IMR-90 (cell line): ENCODE measurements at regions not wholly inside any gene's neighbourhood (a gene's known extent, or its start where the extent isn't known, plus 50 kb on each side); places are given as distances from the start of the nearest gene placed in this dataset.
A peak's percentile ranks its signal among the peaks of the same experiment; 100 is the strongest.

Source experiments
- ATAC-seq: fragments of 200-7000 bp; cut with Tn5 transposase; 2 replicates; pipeline ENCODE4 v1.9.1; 2020; ENCODE audit warnings: low read depth, mild to moderate bottlenecking, moderate library complexity
- BruUV-seq: library from RNA; stranded (reverse); fragments of 400-500 nt; replicated peaks from 2 replicates; lab custom pipeline; 2021; lab: Mats Ljungman, UMichigan
- CTCF ChIA-PET: fragments of 300-600 bp; formaldehyde crosslinking; extraction: SDS; loops from one replicate; lab custom pipeline; 2021; ENCODE audit warnings: antibody characterized with exemption; lab: Yijun Ruan, JAX
- POLR2A ChIA-PET: fragments of 300-600 bp; sonication (Branson Sonifier 250); formaldehyde crosslinking; loops from one replicate; lab custom pipeline; 2022; ENCODE audit warnings: antibody characterized with exemption; ENCODE audit not compliant: unreplicated experiment; lab: Charles Lee
- DNase-seq: peaks from one replicate; pipeline ENCODE4 v3.0.0; 2013
- H2AFZ ChIP-seq: replicated peaks from 2 replicates; pipeline ENCODE3; 2013; ENCODE audit warnings: low read length, mild to moderate bottlenecking; ENCODE audit not compliant: poor library complexity
- H2AK5ac ChIP-seq: 2 replicates; pipeline ENCODE4 v1.6.1; 2013; ENCODE audit warnings: low read depth, low read length, inconsistent platforms
- H2AK9ac ChIP-seq: replicated peaks from 2 replicates; pipeline ENCODE3; 2013; ENCODE audit warnings: mild to moderate bottlenecking, low read depth, low read length, moderate library complexity; ENCODE audit not compliant: poor library complexity
- H2BK120ac ChIP-seq: 2 replicates; pipeline ENCODE4 v1.6.1; 2013; ENCODE audit warnings: low read depth, low read length, inconsistent platforms
- H2BK15ac ChIP-seq: 3 replicates; pipeline ENCODE4 v1.6.1; 2013; ENCODE audit warnings: low read depth, low read length, inconsistent platforms
- H2BK20ac ChIP-seq: 2 replicates; pipeline ENCODE4 v1.6.1; 2013; ENCODE audit warnings: low read depth, mild to moderate bottlenecking, inconsistent platforms, low read length, moderate library complexity
- H2BK5ac ChIP-seq: 2 replicates; pipeline ENCODE4 v1.6.1; 2013; ENCODE audit warnings: mild to moderate bottlenecking, low read depth, low read length, inconsistent platforms; ENCODE audit not compliant: poor library complexity, severe bottlenecking
- H3K14ac ChIP-seq: replicated peaks from 2 replicates; pipeline ENCODE4 v1.6.1; 2013; ENCODE audit warnings: low read depth, low read length, inconsistent platforms
- H3K18ac ChIP-seq: 2 replicates; pipeline ENCODE4 v1.6.1; 2013; ENCODE audit warnings: low read depth, low read length, control low read depth
- H3K23ac ChIP-seq: 2 replicates; pipeline ENCODE4 v1.6.1; 2013; ENCODE audit warnings: low read depth, low read length, inconsistent platforms
- H3K27ac ChIP-seq: 2 replicates; pipeline ENCODE4 v1.5.1; 2013; ENCODE audit warnings: mild to moderate bottlenecking, control low read depth, low read length; ENCODE audit not compliant: insufficient read depth
- H3K27me3 ChIP-seq: 2 replicates; pipeline ENCODE4 v1.6.1; 2013; ENCODE audit warnings: low read length; ENCODE audit not compliant: control insufficient read depth, insufficient read depth
- H3K36me3 ChIP-seq: 2 replicates; pipeline ENCODE4 v1.6.1; 2013; ENCODE audit warnings: low read length, mixed read lengths; ENCODE audit not compliant: control insufficient read depth, insufficient read depth
- H3K4ac ChIP-seq: 2 replicates; pipeline ENCODE4 v1.6.1; 2013; ENCODE audit warnings: low read depth, low read length, inconsistent platforms
- H3K4me1 ChIP-seq: 2 replicates; pipeline ENCODE4 v1.6.1; 2013; ENCODE audit warnings: low read length, mixed read lengths; ENCODE audit not compliant: control insufficient read depth, insufficient read depth
- H3K4me2 ChIP-seq: 2 replicates; pipeline ENCODE4 v1.6.1; 2013; ENCODE audit warnings: low read depth, mild to moderate bottlenecking, control low read depth, low read length, moderate library complexity
- H3K4me3 ChIP-seq: 2 replicates; pipeline ENCODE4 v1.5.1; 2013; ENCODE audit warnings: low read depth, mild to moderate bottlenecking, control low read depth, low read length, moderate library complexity; ENCODE audit not compliant: insufficient read depth
- H3K56ac ChIP-seq: 2 replicates; pipeline ENCODE4 v1.6.1; 2013; ENCODE audit warnings: low read length, inconsistent platforms; ENCODE audit not compliant: insufficient read depth; ENCODE audit errors: extremely low read depth
- H3K79me1 ChIP-seq, 2 experiments: 2 replicates each; pipeline ENCODE4 v1.6.1; 2013; ENCODE audit warnings: low read length in 2 of 2, inconsistent platforms in 1 of 2, low read depth in 1 of 2
- H3K9ac ChIP-seq: 2 replicates; pipeline ENCODE4 v1.6.1; 2013; ENCODE audit warnings: low read depth, low read length, control low read depth
- H3K9me1 ChIP-seq: 2 replicates; pipeline ENCODE4 v1.6.1; 2013; ENCODE audit warnings: low read length, inconsistent platforms; ENCODE audit not compliant: insufficient read depth
- H3K9me3 ChIP-seq: 2 replicates; pipeline ENCODE4 v1.6.1; 2013; ENCODE audit warnings: low read length; ENCODE audit not compliant: control insufficient read depth, insufficient read depth
- H4K20me1 ChIP-seq: 2 replicates; pipeline ENCODE4 v1.6.1; 2013; ENCODE audit warnings: low read length, inconsistent platforms; ENCODE audit not compliant: insufficient read depth
- H4K5ac ChIP-seq: 2 replicates; pipeline ENCODE4 v1.6.1; 2013; ENCODE audit warnings: mild to moderate bottlenecking, low read depth, low read length, control low read depth
- H4K8ac ChIP-seq, 2 experiments: 2 replicates each; pipeline ENCODE4 v1.6.1; 2013; ENCODE audit warnings: low read depth in 2 of 2, low read length in 2 of 2, control low read depth in 1 of 2, inconsistent platforms in 1 of 2
- H4K91ac ChIP-seq: 2 replicates; pipeline ENCODE4 v1.6.1; 2013; ENCODE audit warnings: low read depth, low read length, inconsistent platforms; ENCODE audit not compliant: insufficient read depth
- BHLHE40 ChIP-seq: fragments of 150-350 bp; IDR thresholded peaks from 2 replicates; pipeline ENCODE4 v1.6.1; 2016; ENCODE audit warnings: mild to moderate bottlenecking, low read depth, low read length
- CEBPB ChIP-seq: IDR thresholded peaks from 2 replicates; pipeline ENCODE4 v1.6.1; 2012; ENCODE audit warnings: low read depth, low read length, improper control_type of control experiment
- CHD1 ChIP-seq: IDR thresholded peaks from 2 replicates; pipeline ENCODE4 v1.6.1; 2012; ENCODE audit warnings: low read depth, low read length, improper control_type of control experiment
- CTCF ChIP-seq: conservative IDR thresholded peaks from 2 replicates; pipeline ENCODE4 v1.5.1; 2012; ENCODE audit warnings: mild to moderate bottlenecking, low read depth, low read length, improper control_type of control experiment
- FOS ChIP-seq: fragments of 150-350 bp; IDR thresholded peaks from 2 replicates; pipeline ENCODE4 v1.6.1; 2016; ENCODE audit warnings: low read depth, low read length
- MAFK ChIP-seq: IDR thresholded peaks from 2 replicates; pipeline ENCODE4 v1.6.1; 2012; ENCODE audit warnings: low read depth, low read length, improper control_type of control experiment
- MAZ ChIP-seq: IDR thresholded peaks from 2 replicates; pipeline ENCODE4 v1.6.1; 2012; ENCODE audit warnings: low read depth, mild to moderate bottlenecking, low read length, improper control_type of control experiment, moderate library complexity, borderline replicate concordance
- MXI1 ChIP-seq: IDR thresholded peaks from 2 replicates; pipeline ENCODE4 v1.6.1; 2012; ENCODE audit warnings: low read depth, mild to moderate bottlenecking, low read length, moderate library complexity, borderline replicate concordance
- RAD21 ChIP-seq: IDR thresholded peaks from 2 replicates; pipeline ENCODE4 v1.6.1; 2012; ENCODE audit warnings: low read length, improper control_type of control experiment
- RCOR1 ChIP-seq: IDR thresholded peaks from 2 replicates; pipeline ENCODE4 v1.6.1; 2012; ENCODE audit warnings: mild to moderate bottlenecking, low read length, improper control_type of control experiment; ENCODE audit not compliant: insufficient replicate concordance
- SMC3 ChIP-seq: fragments of 150-350 bp; IDR thresholded peaks from 2 replicates; pipeline ENCODE4 v1.6.1; 2016; ENCODE audit warnings: low read depth, mild to moderate bottlenecking, antibody characterized with exemption, low read length, moderate library complexity
- USF2 ChIP-seq: fragments of 150-350 bp; IDR thresholded peaks from 2 replicates; pipeline ENCODE4 v1.6.1; 2017; ENCODE audit warnings: mild to moderate bottlenecking, antibody characterized with exemption, low read length, low read depth
- WGBS, 2 experiments: methylation state at CpG; one replicate each; pipeline versions ENCODE4 v1.1.5 to v1.1.7; 2013; ENCODE audit warnings: missing lambda C conversion rate in 2 of 2; ENCODE audit not compliant: insufficient read length in 1 of 2; ENCODE audit errors: extremely low coverage in 2 of 2; 5-methylcytosine and 5-hydroxymethylcytosine counted together
- dilution Hi-C: fragments of 300-500 bp; cut with HindIII; formaldehyde crosslinking; loops from one replicate; pipeline ENCODE4 v1.14.3; 2018; ENCODE audit warnings: low sequenced_read_pairs; ENCODE audit not compliant: unreplicated experiment
- in situ Hi-C: fragments of 300-500 bp; cut with MboI; formaldehyde crosslinking; loops from 3 replicates; pipeline ENCODE4 v1.14.3; 2019; ENCODE audit warnings: low sequenced_read_pairs, inconsistent platforms, mixed read lengths
- intact Hi-C: fragments of 100-400 bp; cut with micrococcal nuclease; formaldehyde crosslinking; loops from 2 replicates; pipeline ENCODE4 v1.10.0; 2022

- Histone ChIP-seq H2AK5ac (no peak overlapping the region), H3K9me1 (no peaks in the 10 kb centered on the region), H2BK5ac (no peak overlapping the region), H2BK15ac (no peak overlapping the region), H3K14ac (no peak overlapping the region), H2AFZ (no peak overlapping the region), H3K56ac (no peak overlapping the region), H2AK9ac (no peak overlapping the region), H3K27ac (no peak overlapping the region), H3K23ac (no peak overlapping the region), H2BK20ac (no peak overlapping the region), H2BK120ac (no peak overlapping the region), H3K36me3 (peaks cover 3% of the 10 kb centered on the region; the same call in 1 of the 2 replicates), H4K8ac (no peak overlapping the region), H3K9me3 (no peaks in the 10 kb centered on the region), H3K4me2 (no peak overlapping the region), H3K18ac (no peak overlapping the region), H3K79me1 (no peaks in the 10 kb centered on the region), H3K27me3 (no peaks in the 10 kb centered on the region), H3K9ac (no peak overlapping the region), H3K4me1 (no peaks in the 10 kb centered on the region), H4K20me1 (no peaks in the 10 kb centered on the region), H3K4me3 (no peak overlapping the region), H4K5ac (no peak overlapping the region), H3K4ac (no peak overlapping the region), H4K91ac (no peak overlapping the region)
- no TSS peak for BruUV-seq
- ChIA-PET CTCF (interaction anchor here (0.6 kb wide), 1 partner anchor 20 kb away, joined by 3 read pairs; no protein-coding TSS in a partner anchor), POLR2A (no interaction called here)
- no peak for ATAC-seq
- in situ Hi-C loops (no loop called here), dilution Hi-C loops (no loop called here), intact Hi-C loops (no loop called here)
- WGBS, 2 experiments, result 66% methylated on average over 27 of the region's 32 CpGs; no CpG with 5 or more reads in 1 of the 2 experiments
- TF ChIP-seq CTCF, result peak; percentile 11; the same call in 1 of the 2 replicates
- peak; percentile 14; the same call in 1 of the 2 replicates for TF ChIP-seq RAD21
- TF ChIP-seq SMC3, result peak; percentile 10; the same call in 1 of the 2 replicates
- TF ChIP-seq USF2, result no peak
- TF ChIP-seq CEBPB, result no peak
- TF ChIP-seq CHD1, result no peak
- no peak for TF ChIP-seq MAZ
- TF ChIP-seq BHLHE40, result no peak
- no peak for TF ChIP-seq MXI1
- no peak for TF ChIP-seq MAFK
- TF ChIP-seq RCOR1, result no peak
- TF ChIP-seq FOS, result no peak
- no peak for DNase-seq
Measured at GRCh38 chr5:42970636-42971559, 69.2 kb downstream of the ANXA2R start.
